ENCODE measurements at regions not wholly inside any gene's neighbourhood (a gene's known extent, or its start where the extent isn't known, plus 50 kb on each side); places are given as distances from the start of the nearest gene placed in this dataset.
A peak's percentile ranks its signal among the peaks of the same experiment; 100 is the strongest.
"Not testable (repeated sequence)": the region's sequence is repeated elsewhere in the genome, so short reads cannot be mapped to it uniquely, and the experiment has no call there.

DNA sequence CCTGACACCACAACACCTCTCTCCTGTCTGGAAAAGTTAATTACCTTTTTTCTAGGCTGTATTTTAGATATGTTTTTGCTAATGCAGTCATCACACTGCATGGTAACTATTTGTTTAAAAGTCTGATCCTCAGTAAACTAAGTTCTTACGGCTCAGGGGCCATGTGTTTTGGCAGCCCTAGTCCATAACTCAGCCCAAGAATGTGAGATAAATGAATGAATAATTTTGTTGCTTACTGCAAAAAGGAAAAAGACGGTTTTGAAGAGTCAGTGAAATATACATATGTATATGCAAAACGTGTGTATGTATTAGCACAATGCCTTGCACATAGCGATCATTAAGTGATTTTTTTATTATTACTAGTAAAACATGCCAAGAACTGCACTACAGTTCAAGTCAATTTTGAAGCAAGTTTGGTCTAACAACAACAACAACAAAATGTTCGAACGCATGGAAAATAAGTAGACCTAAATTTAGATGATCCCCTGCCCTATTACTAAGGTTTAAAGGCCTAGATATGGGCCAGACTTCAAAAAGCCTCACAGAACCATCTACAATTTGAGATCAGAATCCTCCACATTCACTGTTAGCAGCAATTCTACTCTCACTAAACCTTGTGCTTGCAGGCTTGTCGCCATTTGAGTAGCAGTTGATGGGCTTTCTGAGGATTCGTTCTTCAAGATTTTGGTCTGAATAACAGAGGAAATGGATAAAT, 140.0 kb downstream of the NDUFA12 start:
- no peak for DNase-seq (ENCODE audit: low read depth in 2 of 3, low spot score in 1 of 3)

DNA sequence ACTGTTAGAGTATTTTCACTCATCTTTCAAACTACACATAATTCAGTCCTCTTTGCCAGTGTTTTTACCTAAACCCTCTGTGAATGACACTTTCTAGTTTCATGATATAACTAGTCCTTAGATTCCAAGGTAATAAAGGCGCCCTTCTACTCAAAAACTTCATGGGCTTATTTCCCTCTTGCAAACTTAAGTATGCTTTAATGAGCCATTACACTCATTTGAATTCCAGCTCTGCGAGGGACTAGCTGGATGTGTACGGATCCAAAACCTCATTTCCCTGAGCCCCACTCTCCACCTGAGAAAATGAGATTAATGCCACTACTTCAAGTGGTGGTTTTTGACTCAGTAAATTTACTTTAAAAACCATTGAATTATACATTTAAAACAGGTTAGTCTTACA, 141.1 kb downstream of the NDUFA12 start:
- DNase-seq (ENCODE audit: low read depth in 2 of 3, low spot score in 1 of 3) = no peak

DNA sequence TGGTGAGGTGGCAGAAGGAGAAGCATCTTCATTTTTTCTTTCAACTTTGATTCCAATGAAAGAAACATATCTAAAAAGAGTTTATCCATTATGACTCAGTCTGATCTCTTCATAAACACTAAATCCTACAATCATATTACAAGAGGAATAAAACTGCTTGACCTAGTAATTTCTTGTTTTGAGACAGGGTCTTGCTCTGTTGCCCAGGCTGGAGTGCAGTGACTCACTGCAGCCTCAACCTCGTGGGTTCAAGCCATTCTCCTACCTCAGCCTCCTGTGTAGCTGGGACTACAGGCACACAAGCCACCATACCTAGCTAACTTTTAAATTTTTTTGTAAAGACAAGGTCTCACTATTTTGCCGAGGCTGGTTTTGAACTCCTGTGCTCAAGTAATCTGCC, 147.2 kb downstream of the NDUFA12 start:
- DNase-seq (ENCODE audit: low read depth in 2 of 3, low spot score in 1 of 3) = no peak

DNA sequence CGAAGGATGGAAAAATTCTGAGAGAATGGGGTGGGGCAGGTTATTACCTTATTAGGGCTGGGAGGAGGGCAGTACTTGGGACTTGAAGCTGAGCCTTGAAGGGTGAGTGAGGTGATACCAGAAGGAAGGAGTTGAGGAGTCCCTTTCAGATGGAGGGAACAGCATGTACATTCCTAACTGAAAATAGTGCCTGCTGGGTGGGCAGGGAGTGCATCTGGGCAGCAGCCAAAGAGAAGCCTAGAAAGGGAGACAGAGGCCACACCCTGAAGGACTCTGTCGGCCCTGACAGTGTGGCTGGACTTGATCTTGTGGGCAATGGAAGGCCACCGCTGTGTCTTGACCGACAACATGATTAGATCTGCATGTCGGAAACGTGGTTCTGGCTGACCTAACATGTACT, 147.6 kb downstream of the NDUFA12 start:
- DNase-seq (ENCODE audit: low read depth in 2 of 3, low spot score in 1 of 3) = no peak

DNA sequence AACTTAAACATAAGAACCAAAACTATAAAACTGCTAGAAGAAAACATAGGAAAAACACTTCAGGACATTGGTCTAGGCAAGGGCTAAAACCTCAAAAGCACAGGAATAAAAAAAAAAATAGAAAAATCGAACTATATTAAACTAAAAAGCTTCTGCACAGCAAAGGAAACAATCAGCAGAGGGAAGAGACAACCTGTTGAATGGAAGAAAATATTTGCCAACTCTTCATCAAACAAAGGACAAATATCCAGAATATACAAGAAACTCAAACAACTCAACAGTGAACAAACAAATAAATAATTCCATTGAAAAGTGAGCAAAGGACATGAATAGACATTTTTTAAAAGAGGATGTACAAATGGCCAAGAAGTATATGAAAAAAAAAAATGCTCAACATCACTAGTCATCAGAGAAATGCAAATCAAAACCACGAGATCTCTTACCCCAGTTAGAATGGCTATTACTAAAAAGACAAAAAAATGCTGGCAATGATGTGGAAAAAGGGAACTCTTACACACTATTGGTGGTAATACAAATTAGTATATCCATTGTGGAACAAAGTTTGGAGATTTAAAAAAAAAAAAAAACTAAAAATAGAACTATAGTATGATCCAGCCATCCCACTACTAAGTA, 152.0 kb downstream of the NDUFA12 start:
- DNase-seq (ENCODE audit: low read depth in 2 of 3, low spot score in 1 of 3) = no peak

DNA sequence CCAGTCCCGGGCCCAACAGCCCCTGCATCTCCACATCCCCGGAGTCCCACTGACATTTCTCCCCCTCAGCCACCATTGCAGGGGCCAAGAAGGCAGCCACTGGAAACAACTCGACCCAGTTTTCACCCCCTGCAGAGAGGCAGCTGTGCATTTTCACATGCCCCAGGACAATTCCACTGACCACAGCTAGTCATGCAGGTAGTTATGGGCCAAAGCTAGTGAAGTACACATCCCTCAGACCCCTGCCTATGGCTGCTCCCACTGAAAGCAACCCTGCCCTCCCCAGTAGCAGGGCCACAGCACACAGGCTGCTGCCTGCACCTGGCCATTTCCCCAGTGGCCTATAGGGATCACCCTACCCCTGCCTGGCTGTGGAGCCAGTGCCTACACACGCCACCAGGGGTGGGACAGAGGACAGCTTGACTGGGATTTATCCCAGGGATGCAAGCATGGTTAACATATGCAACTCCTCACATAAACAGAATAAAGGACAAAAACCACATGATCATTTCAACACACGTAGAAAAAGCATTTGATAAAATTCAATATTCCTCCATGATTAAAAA, 154.0 kb downstream of the NDUFA12 start:
- DNase-seq (ENCODE audit: low read depth in 2 of 3, low spot score in 1 of 3) = no peak

DNA sequence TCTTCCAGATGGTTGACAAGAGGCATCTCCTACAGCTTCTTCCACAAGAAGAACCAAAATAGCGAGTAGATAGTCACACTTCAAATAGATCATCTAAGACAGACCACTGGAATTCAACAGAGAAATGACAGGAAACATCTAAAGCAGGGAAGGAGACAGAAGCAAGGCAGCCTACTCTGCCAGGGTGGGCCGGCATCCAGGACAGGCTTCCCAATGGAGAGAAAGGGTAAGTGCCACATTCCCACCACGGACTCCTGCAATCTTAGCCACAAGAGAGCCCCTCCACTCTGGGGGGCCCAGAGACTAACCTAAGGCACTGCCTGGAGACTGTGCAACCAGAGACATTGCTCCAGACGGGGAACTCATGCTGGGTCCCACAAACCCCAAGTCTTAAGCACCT, 154.5 kb downstream of the NDUFA12 start:
- DNase-seq (ENCODE audit: low read depth in 2 of 3, low spot score in 1 of 3) = no peak

DNA sequence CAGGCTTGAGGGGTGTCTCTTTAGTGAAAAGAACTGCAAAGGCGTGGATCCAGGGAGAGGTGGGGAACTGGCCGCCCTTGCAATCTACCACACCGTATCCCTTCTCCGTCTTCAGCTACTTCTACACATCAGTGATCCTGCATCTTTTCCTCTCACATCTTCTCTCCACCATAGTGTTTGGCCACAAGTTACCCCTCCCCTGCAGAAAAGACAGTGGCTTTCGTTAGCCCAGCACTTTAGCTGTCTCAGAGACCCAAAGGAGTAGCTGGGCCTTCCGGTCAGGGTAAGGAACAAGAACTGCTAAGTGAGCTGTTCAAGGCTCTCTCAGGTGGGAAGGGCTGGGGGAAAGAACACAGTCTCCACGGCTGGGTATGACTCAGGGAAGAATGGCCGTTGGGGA, 158.4 kb downstream of the NDUFA12 start:
- DNase-seq (ENCODE audit: low read depth in 2 of 3, low spot score in 1 of 3) = no peak

DNA sequence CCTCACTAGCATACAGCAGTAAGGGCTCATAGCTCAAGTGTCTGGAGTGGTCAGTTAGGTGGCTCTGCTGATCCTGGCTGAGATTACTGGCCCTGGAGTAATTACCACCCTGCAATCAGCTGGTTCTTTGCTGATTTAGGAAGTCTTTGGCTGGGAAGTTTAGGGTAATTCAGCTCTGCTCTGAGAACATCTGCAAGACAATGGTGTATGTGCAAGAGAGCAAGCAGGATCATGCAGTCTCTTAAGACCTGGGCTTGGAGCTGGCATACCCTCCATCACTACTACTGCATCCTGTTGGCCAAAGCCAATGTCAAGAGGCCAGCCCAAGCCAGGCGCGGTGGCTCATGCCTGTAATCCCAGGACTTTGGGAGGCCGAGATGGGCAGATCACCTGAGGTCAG, 159.0 kb downstream of the NDUFA12 start:
- DNase-seq (ENCODE audit: low read depth in 2 of 3, low spot score in 1 of 3) = no peak

DNA sequence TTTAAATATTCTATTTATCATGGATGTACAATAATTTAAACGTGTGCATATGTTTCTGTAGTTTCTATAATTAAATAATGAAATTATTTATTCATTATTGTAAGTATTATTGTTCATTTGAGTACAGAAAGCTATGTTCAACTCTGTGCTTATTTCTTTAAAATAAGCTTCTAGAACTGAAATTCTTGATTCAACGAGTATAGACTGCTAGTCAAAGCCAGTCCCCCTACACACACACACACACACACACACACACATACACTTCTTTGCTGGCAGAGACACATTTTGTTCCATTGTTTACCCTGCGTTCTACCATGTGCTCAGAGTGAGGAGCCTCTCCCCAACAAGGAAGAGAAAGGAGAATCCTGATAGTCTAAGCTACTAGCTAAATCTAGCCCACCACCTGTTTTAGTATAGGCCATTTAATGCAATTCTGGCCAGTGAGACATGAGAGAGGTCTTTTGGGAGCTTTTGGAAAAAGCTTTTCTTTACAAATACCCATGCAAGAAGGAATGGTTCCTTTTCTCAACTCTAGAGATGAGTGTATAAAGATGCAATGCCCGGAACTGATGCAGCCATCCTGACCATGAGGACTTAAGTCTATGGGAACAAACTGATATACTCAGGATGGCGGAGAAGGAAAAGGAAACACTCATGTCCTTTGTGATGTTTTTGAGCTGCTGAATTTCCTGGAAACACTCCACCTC, 161.4 kb downstream of the NDUFA12 start:
- no peak for DNase-seq (ENCODE audit: low read depth in 2 of 3, low spot score in 1 of 3)

DNA sequence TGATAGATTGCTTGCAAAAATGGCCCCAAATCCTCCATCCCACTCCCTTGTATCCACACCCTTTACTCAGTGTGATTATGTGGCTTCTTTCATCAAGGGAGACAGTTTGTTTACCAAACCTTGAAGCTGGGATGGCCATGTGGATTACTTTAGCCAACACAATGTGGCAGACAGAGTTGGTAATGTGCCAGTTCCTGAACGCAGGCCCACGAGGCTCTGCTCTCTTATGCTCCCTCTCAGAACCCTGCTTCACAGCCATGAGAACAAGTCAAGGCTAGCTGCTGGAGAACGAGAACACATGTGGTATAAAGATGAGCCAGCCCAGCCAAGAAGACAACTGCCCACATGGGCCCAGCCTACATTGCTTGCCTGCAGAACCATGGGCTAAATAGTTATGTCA, 162.3 kb downstream of the NDUFA12 start:
- DNase-seq (ENCODE audit: low read depth in 2 of 3, low spot score in 1 of 3) = no peak

DNA sequence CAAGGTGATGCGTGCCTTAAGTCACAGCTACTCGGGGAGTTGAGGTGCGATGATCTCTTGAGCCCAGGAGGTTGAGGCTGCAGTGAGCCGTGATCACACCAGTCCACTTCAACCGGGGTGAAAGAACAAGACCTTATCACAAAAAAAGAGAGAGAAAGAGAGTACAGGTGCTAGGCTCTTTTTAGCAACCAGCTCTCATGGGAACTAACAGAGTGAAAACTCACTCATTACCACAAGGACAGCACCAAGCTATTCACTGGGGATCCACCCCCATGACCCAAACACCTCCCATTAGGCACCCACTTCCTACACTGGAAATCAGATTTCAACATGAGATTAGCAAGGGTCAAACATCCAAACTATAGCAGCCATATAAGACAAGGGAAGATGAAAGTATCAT, 164.2 kb downstream of the NDUFA12 start:
- DNase-seq (ENCODE audit: low read depth in 2 of 3, low spot score in 1 of 3) = no peak

DNA sequence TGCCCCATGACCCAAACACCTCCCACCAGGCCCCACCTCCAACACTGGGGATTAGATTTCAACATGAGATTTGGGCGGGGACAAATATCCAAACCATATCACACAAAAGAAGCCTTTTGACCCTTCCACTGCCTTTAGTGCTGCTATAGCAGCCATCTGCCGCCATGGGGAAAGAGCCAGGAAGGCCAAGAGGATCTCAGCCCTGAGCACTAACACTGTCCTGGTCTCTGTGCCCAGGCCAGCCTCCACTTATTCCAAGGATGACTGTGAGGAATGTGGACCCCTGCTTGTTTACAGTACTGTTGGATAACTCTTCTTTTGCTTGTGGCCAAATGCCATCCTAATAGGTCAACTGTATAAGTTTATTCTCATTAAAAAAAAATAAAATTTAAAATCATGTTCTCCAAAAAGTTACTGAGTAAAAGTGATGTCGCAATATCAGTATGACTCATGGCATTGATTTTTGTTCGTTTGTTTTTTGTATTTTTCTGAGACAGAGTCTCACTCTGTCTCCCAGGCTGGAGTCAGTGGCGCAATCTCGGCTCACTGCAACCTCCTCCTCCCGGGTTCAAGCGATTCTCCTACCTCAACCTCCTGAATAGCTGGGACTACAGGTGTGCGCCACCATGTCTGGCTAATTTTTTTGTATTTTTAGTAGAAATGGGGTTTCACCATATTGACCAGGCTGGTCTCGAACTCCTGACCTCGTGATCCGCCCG, 166.4 kb downstream of the NDUFA12 start:
- DNase-seq (ENCODE audit: low read depth in 2 of 3, low spot score in 1 of 3) = not testable (repeated sequence)

DNA sequence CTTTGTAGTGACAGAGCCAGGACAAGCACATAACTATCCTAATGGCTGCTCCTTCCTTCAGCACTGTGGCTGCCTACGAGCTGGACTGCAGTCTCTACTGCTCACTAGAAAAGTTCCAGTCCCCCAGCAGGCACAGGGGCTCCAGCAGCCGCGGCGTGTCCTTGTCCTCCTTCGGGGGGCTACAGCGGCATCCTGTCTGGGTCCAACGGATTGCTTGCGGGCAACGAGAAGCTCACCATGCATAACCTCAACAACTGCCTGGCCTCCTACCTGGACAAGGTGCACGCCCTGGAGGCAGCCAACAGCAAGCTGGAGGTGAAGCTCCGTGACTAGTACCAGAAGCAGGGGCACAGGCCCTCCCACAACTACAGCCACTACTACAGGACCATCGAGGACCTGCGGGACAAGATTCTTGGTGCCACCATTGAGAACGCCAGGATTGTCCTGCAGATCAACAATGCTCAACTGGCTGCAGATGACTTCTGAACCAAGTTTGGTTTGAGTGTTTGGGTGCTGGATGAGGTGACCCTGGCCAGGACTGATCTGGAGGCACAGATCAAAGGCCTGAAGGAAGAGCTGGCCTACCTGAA, 169.4 kb downstream of the NDUFA12 start:
- DNase-seq (ENCODE audit: low read depth in 2 of 3, low spot score in 1 of 3) = no peak

DNA sequence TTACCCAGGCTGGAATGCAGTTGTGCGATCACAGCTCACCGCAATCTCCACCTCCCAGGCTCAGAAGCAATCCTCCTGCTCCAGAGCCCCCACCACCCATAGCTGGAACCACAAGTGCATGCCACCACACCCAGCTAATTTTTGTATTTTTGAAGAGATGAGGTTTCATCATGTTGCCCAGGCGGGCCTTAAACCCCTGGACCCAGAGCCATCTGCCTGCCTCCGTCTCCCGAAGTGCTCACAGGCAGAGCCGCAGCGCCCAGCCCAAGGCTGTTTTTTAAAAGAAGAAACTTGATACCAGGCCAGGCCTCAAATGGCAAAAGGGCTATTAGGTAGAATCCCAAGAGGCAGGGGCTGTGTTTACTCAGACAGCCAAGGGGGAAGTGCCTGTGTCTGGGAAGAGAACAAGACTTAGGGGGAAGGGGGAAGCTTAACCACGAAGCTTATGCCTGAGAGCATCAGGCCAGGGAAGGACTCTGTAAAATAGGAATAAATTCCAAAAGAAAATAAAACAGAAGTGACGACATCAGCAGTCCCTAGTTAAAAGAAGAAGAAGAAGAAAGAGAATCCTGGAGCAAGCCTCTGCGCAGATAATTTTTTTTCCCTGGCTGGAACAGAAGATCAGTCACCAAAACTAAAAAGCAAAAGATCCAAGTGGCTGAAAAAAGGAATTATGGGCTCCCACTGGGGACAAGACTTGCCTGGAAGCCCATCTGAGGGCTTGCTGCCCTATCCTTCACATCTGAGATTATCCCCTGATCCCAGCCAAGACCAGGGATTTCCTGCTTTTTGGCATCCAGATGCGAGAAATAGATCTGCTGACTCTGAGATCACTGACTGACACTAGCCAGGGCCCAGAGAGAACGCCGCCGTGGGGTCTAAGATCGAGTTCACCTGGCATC, 170.5 kb downstream of the NDUFA12 start:
- no peak for DNase-seq (ENCODE audit: low read depth in 2 of 3, low spot score in 1 of 3)

DNA sequence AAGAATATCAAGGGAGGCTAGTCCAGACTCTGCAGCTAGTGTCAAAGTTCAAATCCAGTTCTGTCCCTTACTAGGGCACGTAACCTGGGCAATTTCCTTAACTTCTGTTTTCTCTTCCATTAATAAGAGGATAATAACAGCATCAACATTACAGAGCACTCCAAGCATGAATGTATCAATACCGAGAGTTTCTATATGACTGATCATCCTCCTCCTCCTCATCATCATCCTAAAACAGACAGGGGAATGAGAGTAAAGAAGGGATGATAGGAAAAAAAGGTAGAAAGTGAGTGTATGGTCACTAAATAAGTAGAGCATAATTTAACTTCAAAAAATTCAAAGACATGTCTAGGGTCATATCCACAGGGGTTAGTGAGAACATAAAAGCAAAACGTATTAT, 171.4 kb downstream of the NDUFA12 start:
- no peak for DNase-seq (ENCODE audit: low read depth in 2 of 3, low spot score in 1 of 3)

DNA sequence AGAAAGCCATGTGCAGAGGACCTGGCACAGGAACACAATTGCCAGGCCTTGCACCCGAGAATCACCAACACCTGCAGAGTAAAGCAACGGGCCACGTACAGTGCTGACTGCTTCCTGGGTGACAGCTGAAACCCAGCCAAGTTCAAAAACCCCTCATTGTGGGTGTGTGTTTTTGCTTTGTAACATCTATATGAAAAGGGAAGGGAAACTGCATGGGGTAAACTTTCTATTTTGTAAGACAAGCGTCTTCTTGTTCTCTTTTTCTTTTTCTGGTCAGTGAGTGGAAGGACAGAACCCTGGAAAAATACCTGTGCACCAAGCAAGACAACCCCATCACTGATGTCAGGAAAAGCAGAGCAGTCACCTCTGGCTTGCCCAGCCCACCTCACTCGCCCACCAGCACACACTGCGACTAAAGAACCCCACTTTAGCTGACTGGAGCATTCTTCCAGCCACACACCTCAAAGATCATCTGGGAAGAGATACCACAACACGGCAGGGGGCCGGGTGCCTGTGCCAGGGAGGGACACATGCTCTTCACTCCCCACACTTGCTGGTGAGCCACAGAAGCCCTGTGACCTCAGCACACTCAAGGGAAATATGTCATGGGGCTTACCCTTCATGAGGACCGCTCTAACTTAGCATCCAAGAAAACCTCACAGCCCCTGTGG, 172.3 kb downstream of the NDUFA12 start:
- DNase-seq (ENCODE audit: low read depth in 2 of 3, low spot score in 1 of 3) = peak in 2 of 3 donors; percentile 7 to 8

DNA sequence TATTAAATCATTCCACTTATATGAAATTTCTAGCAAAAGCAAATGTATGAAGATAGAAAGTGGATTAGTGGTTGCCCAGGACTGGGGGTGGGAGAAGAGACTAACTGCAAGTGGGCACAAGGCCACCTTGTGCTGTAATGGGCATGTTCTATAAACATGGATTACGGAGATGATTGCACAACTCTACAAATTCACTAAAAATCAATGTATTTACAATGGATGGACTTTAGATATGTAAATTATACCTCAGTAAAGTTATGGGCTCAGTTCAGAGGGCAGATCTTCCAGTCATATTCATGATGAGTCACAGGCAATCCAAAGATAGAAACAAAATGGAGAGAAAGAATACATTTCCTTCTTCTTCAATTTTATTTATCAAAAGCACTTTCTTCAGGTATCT, 173.9 kb downstream of the NDUFA12 start:
- DNase-seq (ENCODE audit: low read depth in 2 of 3, low spot score in 1 of 3) = no peak

DNA sequence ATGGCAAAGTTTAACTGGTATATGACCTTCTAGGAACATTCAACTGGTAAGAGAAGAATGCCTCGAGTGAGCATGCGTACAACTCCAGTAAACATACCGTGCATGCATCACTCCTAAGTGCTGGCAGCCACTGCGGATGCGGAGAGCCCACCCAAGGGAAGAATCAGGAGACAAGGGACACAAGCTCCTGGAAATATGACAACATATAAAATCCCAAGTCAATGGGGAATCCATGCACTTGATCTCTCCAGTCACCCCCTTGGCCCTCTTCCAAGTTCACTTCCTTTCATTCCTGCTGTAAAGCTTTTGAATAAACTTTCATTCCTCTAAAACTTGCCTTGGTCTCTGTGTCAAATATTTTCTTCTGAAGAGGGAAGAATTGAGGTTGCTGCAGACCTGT, 168.7 kb upstream of the TMCC3 start:
- no peak for DNase-seq (ENCODE audit: low read depth in 2 of 3, low spot score in 1 of 3)

DNA sequence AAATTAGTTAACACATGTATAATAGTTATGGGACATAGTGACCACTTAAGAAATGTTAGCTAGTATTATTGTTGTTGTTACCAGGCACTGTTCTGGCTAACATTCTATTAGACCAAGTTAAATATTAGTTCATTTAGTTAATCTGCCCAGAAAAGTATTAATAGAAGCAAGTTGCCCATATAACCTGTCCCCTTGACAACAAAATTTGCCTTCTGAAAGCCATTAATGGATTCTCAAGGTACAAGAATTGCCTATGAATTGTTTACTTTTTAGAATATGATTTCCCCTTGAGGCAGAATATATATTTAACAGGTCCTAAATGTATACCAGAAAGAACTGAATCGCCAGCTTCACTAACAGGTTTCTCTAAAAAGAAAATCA, 167.3 kb upstream of the TMCC3 start:
- DNase-seq (ENCODE audit: low read depth in 2 of 3, low spot score in 1 of 3) = no peak

Measured in stimulated activated CD4-positive, alpha-beta T cell treated with anti-CD3 and anti-CD28 coated beads, Interleukin-12 subunit alpha, Interleukin-12 subunit beta, amount 100 ng/mL, for 48 hours (primary cell).